Myocyte (in vitro differentiated cells): ENCODE measurements at regions not wholly inside any gene's neighbourhood (a gene's known extent, or its start where the extent isn't known, plus 50 kb on each side); places are given as distances from the start of the nearest gene placed in this dataset.

Source experiments
- DNase-seq: peaks from one replicate; pipeline ENCODE4 v3.0.0-alpha.2; 2012; ENCODE audit warnings: low read depth

GRCh38 chr7:21214657-21215056 is 213.2 kb upstream of the SP4 start:
- DNase-seq, result no peak

GRCh38 chr7:21215307-21215706 is 212.6 kb upstream of the SP4 start:
- no peak for DNase-seq

- DNase-seq, result no peak
Measured at GRCh38 chr7:21217365-21217764, 210.5 kb upstream of the SP4 start.

GRCh38 chr7:21218155-21218554 is 209.7 kb upstream of the SP4 start:
- DNase-seq, result no peak

GRCh38 chr7:21221130-21221529 is 206.8 kb upstream of the SP4 start:
- no peak for DNase-seq

GRCh38 chr7:21238400-21239116 is 189.3 kb upstream of the SP4 start:
- DNase-seq, result no peak

GRCh38 chr7:21243265-21243664 is 184.6 kb upstream of the SP4 start:
- DNase-seq, result no peak

- peak; percentile 2 for DNase-seq
Measured at GRCh38 chr7:21251151-21251800, 176.6 kb upstream of the SP4 start.

- DNase-seq, result peak; percentile 56
Measured at GRCh38 chr7:21253740-21254687, 173.9 kb upstream of the SP4 start.

- DNase-seq, result peak; percentile 62
Measured at GRCh38 chr7:21256310-21256877, 171.5 kb upstream of the SP4 start.

- no peak for DNase-seq
Measured at GRCh38 chr7:21260939-21261338, 166.9 kb upstream of the SP4 start.

GRCh38 chr7:21261627-21262594 is 166.0 kb upstream of the SP4 start:
- peak; percentile 14 for DNase-seq

- no peak for DNase-seq
Measured at GRCh38 chr7:21269021-21269420, 158.9 kb upstream of the SP4 start.

- DNase-seq, result no peak
Measured at GRCh38 chr7:21276471-21277035, 151.3 kb upstream of the SP4 start.

GRCh38 chr7:21278944-21279343 is 148.9 kb upstream of the SP4 start:
- no peak for DNase-seq

GRCh38 chr7:21281193-21281592 is 146.7 kb upstream of the SP4 start:
- DNase-seq, result no peak

- DNase-seq, result no peak
Measured at GRCh38 chr7:21293771-21294170, 134.1 kb upstream of the SP4 start.

GRCh38 chr7:21299766-21300165 is 128.1 kb upstream of the SP4 start:
- DNase-seq, result no peak

- no peak for DNase-seq
Measured at GRCh38 chr7:21300692-21301091, 127.2 kb upstream of the SP4 start.

- no peak for DNase-seq
Measured at GRCh38 chr7:21304808-21305375, 123.0 kb upstream of the SP4 start.
